OCI-LY7 (cell line): ENCODE measurements at regions not wholly inside any gene's neighbourhood (a gene's known extent, or its start where the extent isn't known, plus 50 kb on each side); places are given as distances from the start of the nearest gene placed in this dataset.

Experiments used
- EZH2phosphoT487 ChIP-seq: fragments of 200-600 bp; sonication (generic); IDR thresholded peaks from 2 replicates; pipeline ENCODE4 v1.6.1; 2018; ENCODE audit warnings: low read depth, borderline replicate concordance, mild to moderate bottlenecking, mixed run types, antibody characterized with exemption, low read length, moderate library complexity, mixed read lengths
- TF ChIP-seq, protein P1 (sequence below): fragments of 200-600 bp; sonication (generic); conservative IDR thresholded peaks from 2 replicates; pipeline ENCODE4 v1.5.1; 2014; ENCODE audit warnings: mild to moderate bottlenecking, antibody characterized with exemption, low read length, moderate library complexity, mixed read lengths

DNA sequence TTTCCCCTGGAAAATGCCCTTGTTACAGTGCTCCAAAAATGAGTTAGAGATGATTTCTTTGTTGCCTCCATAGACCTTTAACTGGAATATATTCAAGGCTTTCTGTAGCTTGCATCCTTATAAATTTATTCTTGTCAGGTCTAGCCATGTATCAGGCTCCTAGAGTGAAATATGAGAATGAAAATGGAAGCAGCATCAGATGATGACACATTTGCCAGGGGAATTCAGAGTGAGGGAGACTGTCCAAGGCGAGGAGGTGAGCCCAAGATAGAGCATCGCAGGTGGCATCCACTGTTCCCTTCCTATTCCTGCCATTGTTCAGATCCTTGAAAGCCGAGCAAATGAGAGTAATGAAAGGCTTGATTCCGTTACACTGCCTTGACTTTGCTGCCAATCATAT lies 386.8 kb downstream of the SAMD5 start:
- TF ChIP-seq, protein P1, sequence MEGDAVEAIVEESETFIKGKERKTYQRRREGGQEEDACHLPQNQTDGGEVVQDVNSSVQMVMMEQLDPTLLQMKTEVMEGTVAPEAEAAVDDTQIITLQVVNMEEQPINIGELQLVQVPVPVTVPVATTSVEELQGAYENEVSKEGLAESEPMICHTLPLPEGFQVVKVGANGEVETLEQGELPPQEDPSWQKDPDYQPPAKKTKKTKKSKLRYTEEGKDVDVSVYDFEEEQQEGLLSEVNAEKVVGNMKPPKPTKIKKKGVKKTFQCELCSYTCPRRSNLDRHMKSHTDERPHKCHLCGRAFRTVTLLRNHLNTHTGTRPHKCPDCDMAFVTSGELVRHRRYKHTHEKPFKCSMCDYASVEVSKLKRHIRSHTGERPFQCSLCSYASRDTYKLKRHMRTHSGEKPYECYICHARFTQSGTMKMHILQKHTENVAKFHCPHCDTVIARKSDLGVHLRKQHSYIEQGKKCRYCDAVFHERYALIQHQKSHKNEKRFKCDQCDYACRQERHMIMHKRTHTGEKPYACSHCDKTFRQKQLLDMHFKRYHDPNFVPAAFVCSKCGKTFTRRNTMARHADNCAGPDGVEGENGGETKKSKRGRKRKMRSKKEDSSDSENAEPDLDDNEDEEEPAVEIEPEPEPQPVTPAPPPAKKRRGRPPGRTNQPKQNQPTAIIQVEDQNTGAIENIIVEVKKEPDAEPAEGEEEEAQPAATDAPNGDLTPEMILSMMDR: no peak
- no peak for TF ChIP-seq EZH2phosphoT487
